Glutamatergic neuron (in vitro differentiated cells): ENCODE measurements at regions not wholly inside any gene's neighbourhood (a gene's known extent, or its start where the extent isn't known, plus 50 kb on each side); places are given as distances from the start of the nearest gene placed in this dataset.

Experiments used
- DNase-seq: peaks from one replicate; pipeline ENCODE4 v3.0.0; 2022
- H3K27ac Mint-ChIP-seq: one replicate; pipeline ENCODE4 v1.8.0; 2020; ENCODE audit warnings: mild to moderate bottlenecking, mixed read lengths, inconsistent platforms; ENCODE audit not compliant: unreplicated experiment
- H3K27me3 Mint-ChIP-seq: one replicate; pipeline ENCODE4 v1.8.0; 2020; ENCODE audit warnings: mild to moderate bottlenecking, moderate library complexity, mixed read lengths, inconsistent platforms; ENCODE audit not compliant: unreplicated experiment
- H3K36me3 Mint-ChIP-seq: one replicate; pipeline ENCODE4 v1.8.0; 2020; ENCODE audit warnings: mild to moderate bottlenecking, mixed read lengths, inconsistent platforms; ENCODE audit not compliant: unreplicated experiment
- H3K4me1 Mint-ChIP-seq: one replicate; pipeline ENCODE4 v1.8.0; 2020; ENCODE audit warnings: mild to moderate bottlenecking, low read depth, mixed read lengths, inconsistent platforms; ENCODE audit not compliant: unreplicated experiment
- H3K4me3 Mint-ChIP-seq: one replicate; pipeline ENCODE4 v1.8.0; 2020; ENCODE audit warnings: mild to moderate bottlenecking, mixed read lengths, inconsistent platforms; ENCODE audit not compliant: unreplicated experiment
- H3K9me3 Mint-ChIP-seq: one replicate; pipeline ENCODE4 v1.8.0; 2020; ENCODE audit warnings: mild to moderate bottlenecking, moderate library complexity, mixed read lengths, inconsistent platforms; ENCODE audit not compliant: unreplicated experiment
- TF ChIP-seq, protein P1 (sequence below): fragments of 200-600 bp; sonication (generic); IDR thresholded peaks from one replicate; pipeline ENCODE4 v1.5.0; 2021; ENCODE audit not compliant: partially characterized antibody, unreplicated experiment

DNA sequence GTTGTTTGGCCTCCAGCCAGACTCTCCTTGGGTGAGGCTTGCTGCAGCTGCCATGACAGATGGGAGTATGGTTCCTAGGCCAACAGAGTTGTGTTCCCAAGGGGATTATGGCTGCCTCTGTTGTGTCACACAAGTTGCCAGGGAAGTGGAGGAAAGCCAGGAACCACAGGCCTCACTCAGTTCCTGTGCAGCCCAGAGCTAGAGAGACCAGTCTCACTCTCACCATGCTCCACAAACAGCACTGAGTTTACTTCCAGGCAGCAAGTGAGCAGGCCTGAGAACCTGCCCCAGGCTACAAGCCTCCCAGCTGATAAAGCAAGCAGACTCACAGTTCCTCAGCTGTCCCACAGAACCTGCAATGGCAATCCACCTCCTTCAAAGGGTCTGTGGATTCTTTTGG is 273.6 kb upstream of the TAS2R1 start:
- Mint-ChIP-seq H3K4me1 (no peaks in the 10 kb centered on the region), H3K27ac (peak overlapping the region; percentile 49), H3K27me3 (no peaks in the 10 kb centered on the region), H3K9me3 (peaks cover 3% of the 10 kb centered on the region), H3K4me3 (no peak overlapping the region), H3K36me3 (peaks cover 9% of the 10 kb centered on the region)
- DNase-seq: no peak
- TF ChIP-seq, protein P1, sequence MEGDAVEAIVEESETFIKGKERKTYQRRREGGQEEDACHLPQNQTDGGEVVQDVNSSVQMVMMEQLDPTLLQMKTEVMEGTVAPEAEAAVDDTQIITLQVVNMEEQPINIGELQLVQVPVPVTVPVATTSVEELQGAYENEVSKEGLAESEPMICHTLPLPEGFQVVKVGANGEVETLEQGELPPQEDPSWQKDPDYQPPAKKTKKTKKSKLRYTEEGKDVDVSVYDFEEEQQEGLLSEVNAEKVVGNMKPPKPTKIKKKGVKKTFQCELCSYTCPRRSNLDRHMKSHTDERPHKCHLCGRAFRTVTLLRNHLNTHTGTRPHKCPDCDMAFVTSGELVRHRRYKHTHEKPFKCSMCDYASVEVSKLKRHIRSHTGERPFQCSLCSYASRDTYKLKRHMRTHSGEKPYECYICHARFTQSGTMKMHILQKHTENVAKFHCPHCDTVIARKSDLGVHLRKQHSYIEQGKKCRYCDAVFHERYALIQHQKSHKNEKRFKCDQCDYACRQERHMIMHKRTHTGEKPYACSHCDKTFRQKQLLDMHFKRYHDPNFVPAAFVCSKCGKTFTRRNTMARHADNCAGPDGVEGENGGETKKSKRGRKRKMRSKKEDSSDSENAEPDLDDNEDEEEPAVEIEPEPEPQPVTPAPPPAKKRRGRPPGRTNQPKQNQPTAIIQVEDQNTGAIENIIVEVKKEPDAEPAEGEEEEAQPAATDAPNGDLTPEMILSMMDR: no peak

DNA sequence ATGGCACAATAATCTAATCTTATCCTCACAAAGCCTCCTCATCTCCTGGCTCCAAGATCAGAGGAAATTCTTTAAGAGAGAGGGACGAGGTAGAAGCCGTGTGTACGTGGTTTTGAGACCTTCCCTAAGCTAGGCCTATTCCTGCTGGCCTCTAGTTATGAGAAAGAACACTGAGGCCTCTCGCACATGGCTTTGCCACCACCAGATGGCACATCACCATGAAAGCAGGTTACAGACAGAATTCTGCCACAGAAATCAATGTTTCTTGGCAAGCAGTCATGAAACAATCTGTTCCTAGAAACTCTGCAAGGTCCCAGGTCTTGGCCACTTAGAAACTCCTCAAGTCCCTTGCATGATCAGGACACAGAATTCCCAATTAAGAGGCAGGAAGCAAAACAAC is 268.2 kb upstream of the TAS2R1 start:
- H3K36me3 Mint-ChIP-seq: no peaks in the 10 kb centered on the region
- DNase-seq: peak; percentile 25
- H3K27me3 Mint-ChIP-seq: peaks cover 3% of the 10 kb centered on the region

DNA sequence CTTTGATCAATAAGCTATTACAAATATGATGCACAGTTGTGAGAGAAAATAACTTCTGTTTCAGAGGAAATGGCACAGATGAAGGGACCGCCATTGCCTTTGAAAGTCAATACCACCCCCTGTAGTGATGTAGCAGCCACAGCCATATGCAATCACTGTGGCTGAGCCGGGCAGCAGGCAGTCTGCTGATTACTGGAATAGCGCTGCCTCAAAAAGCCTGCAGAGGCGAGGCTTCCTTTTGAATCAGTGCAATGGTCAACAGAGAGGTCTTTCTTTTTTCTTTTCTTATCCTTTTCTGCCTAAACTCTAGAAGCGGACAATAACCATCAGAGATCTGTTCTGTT is 265.1 kb upstream of the TAS2R1 start:
- Mint-ChIP-seq H3K27me3 (peaks cover 5% of the 10 kb centered on the region), H3K4me1 (peaks cover 9% of the 10 kb centered on the region)
- peak; percentile 35 for DNase-seq

More for the DNA sequence above, 268.2 kb upstream of the TAS2R1 start:
- Mint-ChIP-seq H3K4me1 (peaks cover 9% of the 10 kb centered on the region), H3K9me3 (no peaks in the 10 kb centered on the region), H3K4me3 (no peak overlapping the region), H3K27ac (no peak overlapping the region)
- TF ChIP-seq, protein P1: no peak

DNA sequence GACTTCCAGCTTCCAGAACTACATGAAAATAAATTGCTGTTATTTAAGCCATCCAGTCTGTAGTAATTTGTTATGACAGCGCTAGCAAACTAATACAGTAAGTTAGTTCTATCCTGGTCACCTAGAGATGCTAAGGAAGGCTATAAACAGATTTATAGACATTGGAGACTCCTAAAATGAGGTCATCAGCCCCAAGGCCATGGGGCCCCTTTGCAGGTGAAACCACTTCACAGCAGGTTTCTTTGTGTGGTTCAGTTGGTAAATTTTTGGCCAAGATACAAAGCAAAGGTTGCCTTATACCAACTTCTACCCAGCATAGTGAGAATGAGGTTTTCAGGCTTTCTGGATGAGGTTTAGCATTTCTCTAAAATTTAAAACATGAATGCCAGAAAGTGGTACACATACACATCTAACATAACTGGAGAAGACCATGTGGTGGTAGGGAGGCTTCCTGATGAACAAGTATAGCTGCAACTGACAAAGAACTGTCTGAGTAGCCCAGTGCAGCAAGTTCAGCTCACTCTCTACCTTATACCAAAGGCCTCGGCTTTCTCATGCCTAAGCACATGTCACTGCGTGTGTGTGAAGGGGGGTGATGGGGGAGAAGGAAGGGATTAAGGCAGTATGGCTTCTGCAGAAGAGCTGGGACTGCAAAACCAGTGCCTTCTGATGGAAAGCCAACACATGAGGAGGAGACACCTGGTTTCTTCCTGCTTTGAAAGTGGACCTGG is 264.6 kb upstream of the TAS2R1 start:
- no peaks in the 10 kb centered on the region for H3K9me3 Mint-ChIP-seq
- no peak overlapping the region for H3K4me3 Mint-ChIP-seq
- H3K36me3 Mint-ChIP-seq: no peaks in the 10 kb centered on the region
- no peak for DNase-seq
- peaks cover 5% of the 10 kb centered on the region for H3K27me3 Mint-ChIP-seq
- peaks cover 9% of the 10 kb centered on the region for H3K4me1 Mint-ChIP-seq
- H3K27ac Mint-ChIP-seq: peak overlapping the region; percentile 72
- TF ChIP-seq, protein P1: no peak

More for the DNA sequence above, 265.1 kb upstream of the TAS2R1 start:
- H3K27ac Mint-ChIP-seq: peak overlapping the region; percentile 72
- H3K4me3 Mint-ChIP-seq: no peak overlapping the region
- H3K36me3 Mint-ChIP-seq: no peaks in the 10 kb centered on the region
- no peaks in the 10 kb centered on the region for H3K9me3 Mint-ChIP-seq
- TF ChIP-seq, protein P1: no peak

DNA sequence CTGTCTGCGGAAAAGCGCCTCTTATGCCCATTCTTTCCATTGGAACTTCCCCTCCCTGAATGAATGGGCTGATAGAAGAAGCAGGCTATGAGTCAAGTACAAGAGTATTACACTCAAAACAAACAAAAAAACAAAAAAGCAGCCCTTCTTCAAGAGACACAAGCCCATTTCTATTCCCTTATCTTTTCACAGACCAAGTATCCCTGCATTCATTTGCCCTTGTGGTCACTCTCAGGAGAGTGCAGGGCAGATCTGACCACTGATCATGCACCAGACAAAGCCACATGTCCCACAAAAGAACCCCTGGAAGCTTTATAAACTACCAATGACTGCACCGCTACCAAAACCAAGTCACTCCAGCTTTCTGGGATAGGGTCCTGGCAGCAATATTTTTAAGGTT is 262.5 kb upstream of the TAS2R1 start:
- peaks cover 9% of the 10 kb centered on the region for H3K4me1 Mint-ChIP-seq
- peaks cover 5% of the 10 kb centered on the region for H3K27me3 Mint-ChIP-seq
- H3K36me3 Mint-ChIP-seq: no peaks in the 10 kb centered on the region
- H3K4me3 Mint-ChIP-seq: no peak overlapping the region
- H3K9me3 Mint-ChIP-seq: no peaks in the 10 kb centered on the region
- no peak for DNase-seq
- no peak overlapping the region for H3K27ac Mint-ChIP-seq
- TF ChIP-seq, protein P1: no peak
